Cardiac fibroblast (primary cell): ENCODE measurements at regions not wholly inside any gene's neighbourhood (a gene's known extent, or its start where the extent isn't known, plus 50 kb on each side); places are given as distances from the start of the nearest gene placed in this dataset.

Experiments used
- DNase-seq, 2 donors: peaks; one replicate each; pipeline versions ENCODE4 v3.0.0 to v3.0.0-alpha.2; 2010; ENCODE audit warnings: low read depth in 2 of 2
- H3K4me3 ChIP-seq, 2 donors: replicated peaks in 1 of 2; 1 replicate in 1 of 2; 2 replicates in 1 of 2; pipeline ENCODE4 v1.5.1; 2011; ENCODE audit warnings: low read depth in 2 of 2, low read length in 2 of 2, mild to moderate bottlenecking in 2 of 2, moderate library complexity in 1 of 2
- TF ChIP-seq, protein P1 (sequence below): IDR thresholded peaks from one replicate; pipeline ENCODE4 v1.5.1; 2011; ENCODE audit warnings: low read depth, mild to moderate bottlenecking, low read length, inconsistent platforms

DNA sequence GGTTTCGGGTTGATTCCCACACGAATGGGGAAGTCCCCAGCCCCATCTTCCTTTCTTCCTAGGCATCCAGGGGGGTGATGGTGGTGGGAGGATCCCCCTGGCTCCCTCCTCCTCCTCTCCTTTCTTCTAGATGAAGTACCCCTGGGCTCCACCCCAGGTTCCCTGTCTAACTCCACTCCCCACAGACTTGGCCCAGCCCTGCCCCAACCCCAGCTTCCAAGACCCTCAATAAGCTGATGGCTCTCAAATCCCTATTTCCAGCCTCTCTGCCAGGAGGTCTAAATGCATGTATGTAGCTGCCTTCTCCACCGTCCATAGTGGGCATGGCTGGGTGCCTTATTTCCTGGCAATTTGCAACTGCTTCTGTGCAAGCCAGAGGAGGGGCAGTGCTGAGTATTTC is 383.7 kb downstream of the BCL11B start:
- H3K4me3 ChIP-seq: no peak overlapping the region
- DNase-seq: no peak
- TF ChIP-seq, protein P1, sequence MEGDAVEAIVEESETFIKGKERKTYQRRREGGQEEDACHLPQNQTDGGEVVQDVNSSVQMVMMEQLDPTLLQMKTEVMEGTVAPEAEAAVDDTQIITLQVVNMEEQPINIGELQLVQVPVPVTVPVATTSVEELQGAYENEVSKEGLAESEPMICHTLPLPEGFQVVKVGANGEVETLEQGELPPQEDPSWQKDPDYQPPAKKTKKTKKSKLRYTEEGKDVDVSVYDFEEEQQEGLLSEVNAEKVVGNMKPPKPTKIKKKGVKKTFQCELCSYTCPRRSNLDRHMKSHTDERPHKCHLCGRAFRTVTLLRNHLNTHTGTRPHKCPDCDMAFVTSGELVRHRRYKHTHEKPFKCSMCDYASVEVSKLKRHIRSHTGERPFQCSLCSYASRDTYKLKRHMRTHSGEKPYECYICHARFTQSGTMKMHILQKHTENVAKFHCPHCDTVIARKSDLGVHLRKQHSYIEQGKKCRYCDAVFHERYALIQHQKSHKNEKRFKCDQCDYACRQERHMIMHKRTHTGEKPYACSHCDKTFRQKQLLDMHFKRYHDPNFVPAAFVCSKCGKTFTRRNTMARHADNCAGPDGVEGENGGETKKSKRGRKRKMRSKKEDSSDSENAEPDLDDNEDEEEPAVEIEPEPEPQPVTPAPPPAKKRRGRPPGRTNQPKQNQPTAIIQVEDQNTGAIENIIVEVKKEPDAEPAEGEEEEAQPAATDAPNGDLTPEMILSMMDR: no peak

DNA sequence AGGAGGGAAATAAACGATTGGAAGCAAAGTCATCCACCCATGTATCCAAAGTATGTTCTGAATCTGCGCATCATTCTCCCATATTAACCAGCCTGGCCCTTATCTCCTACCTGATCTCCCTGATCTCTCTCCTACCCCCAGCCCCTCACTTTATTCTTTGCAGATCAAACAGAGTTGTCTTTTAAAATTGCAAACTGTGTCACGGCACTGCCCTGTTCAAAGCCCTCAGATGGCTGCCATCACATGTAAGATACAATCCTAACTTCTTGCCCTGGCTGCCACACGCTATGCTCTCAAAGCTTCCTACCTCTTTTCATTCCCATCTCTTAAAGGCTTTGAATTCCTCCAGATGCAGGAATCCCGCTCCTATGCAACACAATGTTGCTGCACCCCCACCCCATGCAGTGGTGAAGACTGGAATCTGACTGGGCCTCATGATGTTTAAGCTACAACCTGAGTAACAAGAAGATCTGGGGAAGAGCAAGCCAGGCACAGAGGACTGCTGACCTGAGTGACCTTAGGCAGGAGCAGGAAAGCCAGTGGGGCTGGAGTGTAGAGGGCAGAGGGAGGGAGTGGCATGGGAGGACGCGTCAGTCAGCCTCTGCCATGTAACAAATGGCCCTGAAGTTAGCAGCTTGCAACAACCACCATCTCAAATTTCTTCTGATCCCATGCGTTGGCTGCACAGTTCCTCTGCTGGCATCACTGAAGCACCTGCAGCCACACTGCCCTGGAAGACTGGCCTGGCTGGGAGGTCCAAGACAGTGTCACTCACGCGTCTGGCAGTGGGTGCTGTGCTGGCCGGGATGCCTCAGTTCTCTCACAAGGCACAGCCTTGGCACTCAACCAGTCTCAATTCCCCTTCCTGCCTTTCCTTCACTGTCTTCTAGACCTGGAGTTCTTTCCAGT is 382.8 kb downstream of the BCL11B start:
- no peak for DNase-seq
- TF ChIP-seq, protein P1: no peak
- no peak overlapping the region for H3K4me3 ChIP-seq

DNA sequence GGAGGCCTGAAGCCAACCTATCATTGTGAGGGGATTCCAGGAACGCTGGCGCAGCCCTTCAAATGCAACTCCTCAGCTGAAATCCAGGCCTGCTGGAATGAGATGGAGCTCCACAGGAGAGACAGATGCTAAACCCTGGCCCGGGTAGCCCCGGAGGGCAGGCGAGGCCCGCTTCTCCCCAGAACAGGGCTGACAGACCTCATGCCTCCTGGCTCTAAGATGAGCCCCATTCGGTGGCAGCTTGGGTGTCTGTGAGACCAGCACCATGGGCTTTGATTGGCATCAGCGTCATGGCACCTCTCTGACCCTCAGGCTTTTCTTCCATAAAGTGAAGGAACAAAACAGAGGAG is 382.2 kb downstream of the BCL11B start:
- TF ChIP-seq, protein P1: no peak
- DNase-seq: no peak
- no peak overlapping the region for H3K4me3 ChIP-seq

DNA sequence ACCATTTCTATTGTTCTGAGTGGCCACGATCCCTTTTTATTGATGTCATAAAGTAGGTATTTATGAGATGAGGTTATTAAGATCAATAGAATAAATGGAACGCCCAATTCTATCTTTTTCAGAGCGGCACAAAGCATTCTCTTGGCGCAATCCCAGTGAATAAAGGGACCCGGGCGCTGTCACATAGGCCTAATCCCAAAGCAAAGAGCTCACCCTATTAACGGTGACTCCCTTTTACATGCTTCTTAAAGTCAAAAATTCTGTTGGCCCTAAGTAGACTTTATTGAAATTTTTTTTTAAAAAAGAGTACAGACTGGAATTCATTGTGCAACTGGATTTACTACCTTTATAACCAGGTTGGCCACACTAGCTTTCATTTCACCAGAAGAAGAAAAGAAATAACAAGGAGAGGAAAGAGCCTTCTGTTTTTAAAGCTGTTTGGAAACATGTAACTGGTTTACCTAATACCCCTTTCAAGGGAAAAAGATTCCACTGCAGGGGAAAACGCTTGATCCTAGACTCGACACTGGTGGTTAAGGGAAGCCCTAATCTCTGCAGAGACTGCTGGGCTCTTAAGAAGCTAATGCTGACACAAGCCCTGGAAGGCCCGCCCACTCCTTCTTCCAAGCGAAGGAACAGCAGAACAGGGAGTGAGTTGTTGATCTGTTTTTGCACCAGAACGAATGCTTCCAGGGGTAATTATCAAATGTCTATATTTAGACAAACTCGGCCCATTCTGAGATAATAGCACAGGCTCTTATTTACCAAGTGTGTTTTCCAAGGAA is 381.2 kb downstream of the BCL11B start:
- H3K4me3 ChIP-seq: no peak overlapping the region
- TF ChIP-seq, protein P1: no peak
- no peak for DNase-seq

DNA sequence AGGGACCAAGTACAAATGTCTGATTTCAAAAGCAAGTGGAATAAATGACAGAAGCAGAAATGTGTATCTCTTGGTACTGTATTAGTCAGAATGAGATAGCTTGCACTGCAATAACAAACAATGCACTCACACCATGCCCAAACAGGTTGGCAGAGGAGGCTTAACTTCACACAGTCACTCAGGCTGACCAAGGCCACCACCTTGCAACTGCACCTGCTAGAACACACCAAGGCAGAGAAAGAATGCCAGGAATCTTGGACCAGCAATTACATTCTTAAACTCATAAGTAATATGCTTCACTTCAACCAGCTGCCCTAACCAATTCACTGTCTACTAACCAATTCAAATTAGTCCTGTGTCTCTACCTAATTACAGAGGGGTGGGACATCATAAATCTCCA is 378.3 kb downstream of the BCL11B start:
- no peak overlapping the region for H3K4me3 ChIP-seq
- TF ChIP-seq, protein P1: no peak
- no peak for DNase-seq

DNA sequence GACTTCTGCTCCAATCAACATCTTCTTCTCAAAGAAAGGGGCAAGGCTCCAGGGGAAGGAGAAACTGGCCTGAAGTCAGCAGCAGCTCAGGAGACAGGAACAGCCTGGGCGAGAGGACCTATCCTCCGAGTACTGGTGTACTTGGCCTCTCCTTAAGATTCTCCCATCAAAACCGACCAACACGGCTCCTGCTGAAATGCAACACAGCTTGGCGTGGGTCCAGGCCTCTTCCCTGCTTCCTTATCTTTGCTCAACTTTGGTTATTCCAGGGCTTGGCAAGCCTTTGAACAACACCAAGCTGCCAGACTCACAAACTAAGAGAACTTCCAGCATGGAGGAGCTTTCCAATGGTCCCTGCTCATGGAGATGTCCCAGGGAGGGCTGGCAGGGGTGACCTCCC is 377.4 kb downstream of the BCL11B start:
- DNase-seq: no peak
- TF ChIP-seq, protein P1: no peak
- H3K4me3 ChIP-seq: no peak overlapping the region
